NCI-H526 (cell line): ENCODE measurements at regions not wholly inside any gene's neighbourhood (a gene's known extent, or its start where the extent isn't known, plus 50 kb on each side); places are given as distances from the start of the nearest gene placed in this dataset.

Source experiments
- DNase-seq, 2 experiments: peaks; one replicate each; lab custom pipeline; 2025; lab: John Stamatoyannopoulos, UW

GRCh38 chr14:104439625-104440024 lies 139.9 kb upstream of the C14orf180 start:
- no peak for DNase-seq

GRCh38 chr14:104440297-104440956 lies 139.1 kb upstream of the C14orf180 start:
- DNase-seq = no peak

GRCh38 chr14:104441275-104442106 lies 138.1 kb upstream of the C14orf180 start:
- no peak for DNase-seq

- DNase-seq = no peak
Measured at GRCh38 chr14:104442107-104442551, 137.4 kb upstream of the C14orf180 start.

GRCh38 chr14:104442631-104443390 lies 136.8 kb upstream of the C14orf180 start:
- no peak for DNase-seq

GRCh38 chr14:104443391-104444158 lies 136.0 kb upstream of the C14orf180 start:
- peak in 1 of 2 experiments; percentile 61 for DNase-seq

- DNase-seq = no peak
Measured at GRCh38 chr14:104444159-104445030, 135.2 kb upstream of the C14orf180 start.

- no peak for DNase-seq
Measured at GRCh38 chr14:104445086-104445485, 134.5 kb upstream of the C14orf180 start.

GRCh38 chr14:104445832-104446381 lies 133.7 kb upstream of the C14orf180 start:
- no peak for DNase-seq

- DNase-seq = no peak
Measured at GRCh38 chr14:104446611-104447010, 133.0 kb upstream of the C14orf180 start.

GRCh38 chr14:104447750-104448149 lies 131.8 kb upstream of the C14orf180 start:
- peak; percentile 20 to 38 for DNase-seq

GRCh38 chr14:104448321-104448720 lies 131.2 kb upstream of the C14orf180 start:
- DNase-seq = no peak

GRCh38 chr14:104448721-104449120 lies 130.8 kb upstream of the C14orf180 start:
- DNase-seq = no peak

- no peak for DNase-seq
Measured at GRCh38 chr14:104450811-104451401, 128.7 kb upstream of the C14orf180 start.

GRCh38 chr14:104451474-104451873 lies 128.1 kb upstream of the C14orf180 start:
- DNase-seq = no peak

- DNase-seq = no peak
Measured at GRCh38 chr14:104458845-104459244, 120.7 kb upstream of the C14orf180 start.

- DNase-seq = peak; percentile 87 to 91
Measured at GRCh38 chr14:104460791-104461651, 118.5 kb upstream of the C14orf180 start.

- peak in 1 of 2 experiments; percentile 72 for DNase-seq
Measured at GRCh38 chr14:104461676-104462449, 117.7 kb upstream of the C14orf180 start.
